Neutrophil (primary cell): ENCODE measurements at regions not wholly inside any gene's neighbourhood (a gene's known extent, or its start where the extent isn't known, plus 50 kb on each side); places are given as distances from the start of the nearest gene placed in this dataset.
"Not testable (repeated sequence)": the region's sequence is repeated elsewhere in the genome, so short reads cannot be mapped to it uniquely, and the experiment has no call there.

Source experiments
- H3K27ac ChIP-seq: fragments of 200-600 bp; sonication (generic); 2 replicates; pipeline ENCODE4 v1.5.1; 2016; ENCODE audit warnings: mild to moderate bottlenecking, moderate library complexity
- H3K27me3 ChIP-seq: fragments of 200-600 bp; sonication (generic); 2 replicates; pipeline ENCODE4 v1.6.0; 2016; ENCODE audit warnings: mild to moderate bottlenecking
- H3K36me3 ChIP-seq: fragments of 200-600 bp; sonication (generic); 2 replicates; pipeline ENCODE4 v1.5.1; 2017
- H3K4me1 ChIP-seq, 2 experiments: fragments of 200-600 bp in 1 of 2; sonication (generic) in 1 of 2; 1 replicate in 1 of 2; 2 replicates in 1 of 2; pipeline versions ENCODE4 v1.5.1 to v1.6.1; 2013 to 2016; ENCODE audit warnings: low read depth in 1 of 2, low read length in 1 of 2, mild to moderate bottlenecking in 1 of 2, moderate library complexity in 1 of 2; ENCODE audit not compliant: control insufficient read depth in 1 of 2, insufficient read depth in 1 of 2
- H3K4me3 ChIP-seq, 2 experiments: fragments of 200-600 bp in 1 of 2; sonication (generic) in 1 of 2; 1 replicate in 1 of 2; 2 replicates in 1 of 2; pipeline ENCODE4 v1.5.1; 2013 to 2016; ENCODE audit warnings: low read depth in 1 of 2, low read length in 1 of 2, mild to moderate bottlenecking in 1 of 2, moderate library complexity in 1 of 2
- H3K9me3 ChIP-seq: fragments of 200-600 bp; sonication (generic); 2 replicates; pipeline ENCODE4 v1.5.1; 2016
- CTCF ChIP-seq: fragments of 200-600 bp; sonication (generic); IDR thresholded peaks from 2 replicates; pipeline ENCODE4 v1.5.1; 2016; ENCODE audit warnings: antibody characterized with exemption

- Histone ChIP-seq H3K4me1 (peaks cover 6 to 9% of the 10 kb centered on the region in 2 experiments), H3K27me3 (peaks cover 8% of the 10 kb centered on the region), H3K9me3 (no peaks in the 10 kb centered on the region), H3K36me3 (no peaks in the 10 kb centered on the region), H3K4me3 (no peak overlapping the region), H3K27ac (no peak overlapping the region)
- no peak for TF ChIP-seq CTCF
These were observed 105.6 kb upstream of the ALDH3B2 start for GRCh38 chr11:67780056-67780455.

GRCh38 chr11:67779189-67779875 lies 104.9 kb upstream of the ALDH3B2 start:
- H3K36me3 ChIP-seq, H3K4me1 ChIP-seq, H3K9me3 ChIP-seq, H3K27ac ChIP-seq, H3K4me3 ChIP-seq: not testable (repeated sequence)
- H3K27me3 ChIP-seq: peaks cover 15% of the 10 kb centered on the region

- no peak overlapping the region for H3K4me3 ChIP-seq
- H3K36me3 ChIP-seq: no peaks in the 10 kb centered on the region
- H3K9me3 ChIP-seq: no peaks in the 10 kb centered on the region
- no peak overlapping the region for H3K27ac ChIP-seq
- peaks cover 6 to 9% of the 10 kb centered on the region in 2 experiments for H3K4me1 ChIP-seq
- TF ChIP-seq CTCF: no peak
- H3K27me3 ChIP-seq: peaks cover 34% of the 10 kb centered on the region
These were observed 102.6 kb upstream of the ALDH3B2 start for GRCh38 chr11:67776852-67777520.

- H3K4me1 ChIP-seq, H3K36me3 ChIP-seq, H3K9me3 ChIP-seq, H3K4me3 ChIP-seq, H3K27ac ChIP-seq: not testable (repeated sequence)
- peaks cover 34% of the 10 kb centered on the region for H3K27me3 ChIP-seq
These were observed 99.8 kb upstream of the ALDH3B2 start for GRCh38 chr11:67774175-67774574.

- H3K4me1 ChIP-seq, H3K4me3 ChIP-seq, H3K27me3 ChIP-seq, H3K36me3 ChIP-seq, H3K27ac ChIP-seq, H3K9me3 ChIP-seq: not testable (repeated sequence)
These were observed 93.7 kb upstream of the ALDH3B2 start for GRCh38 chr11:67768001-67768730.

GRCh38 chr11:67761211-67761610 lies 86.8 kb upstream of the ALDH3B2 start:
- not testable (repeated sequence) for H3K4me1 ChIP-seq, H3K27ac ChIP-seq, H3K4me3 ChIP-seq, H3K27me3 ChIP-seq, H3K9me3 ChIP-seq, H3K36me3 ChIP-seq

GRCh38 chr11:67759321-67759720 lies 84.9 kb upstream of the ALDH3B2 start:
- not testable (repeated sequence) for H3K27ac ChIP-seq, H3K4me3 ChIP-seq, H3K36me3 ChIP-seq, H3K27me3 ChIP-seq, H3K9me3 ChIP-seq, H3K4me1 ChIP-seq

GRCh38 chr11:67758467-67758866 lies 84.0 kb upstream of the ALDH3B2 start:
- not testable (repeated sequence) for H3K9me3 ChIP-seq, H3K4me1 ChIP-seq, H3K36me3 ChIP-seq, H3K4me3 ChIP-seq, H3K27ac ChIP-seq, H3K27me3 ChIP-seq

GRCh38 chr11:67758009-67758408 lies 83.6 kb upstream of the ALDH3B2 start:
- H3K4me1 ChIP-seq, H3K27me3 ChIP-seq, H3K4me3 ChIP-seq, H3K9me3 ChIP-seq, H3K27ac ChIP-seq, H3K36me3 ChIP-seq: not testable (repeated sequence)

- not testable (repeated sequence) for H3K4me1 ChIP-seq, H3K27ac ChIP-seq, H3K27me3 ChIP-seq, H3K9me3 ChIP-seq, H3K36me3 ChIP-seq, H3K4me3 ChIP-seq
These were observed 79.4 kb upstream of the ALDH3B2 start for GRCh38 chr11:67753820-67754219.
